ENCODE measurements at regions not wholly inside any gene's neighbourhood (a gene's known extent, or its start where the extent isn't known, plus 50 kb on each side); places are given as distances from the start of the nearest gene placed in this dataset.

- intact Hi-C loops (cut with DNase I) = no loop called here
- no peaks in the 10 kb centered on the region for H3K9me3 ChIP-seq
- no peak for DNase-seq (ENCODE audit: extremely low spot score in 2 of 2)
These were observed 211.6 kb downstream of the TRIB2 start for GRCh38 chr2:12928197-12928774.

GRCh38 chr2:12928775-12929401 lies 212.2 kb downstream of the TRIB2 start:
- H3K4me3 ChIP-seq = no peak overlapping the region
- H3K27ac ChIP-seq = no peak overlapping the region
- peaks cover 25% of the 10 kb centered on the region for H3K4me1 ChIP-seq
- no peaks in the 10 kb centered on the region for H3K9me3 ChIP-seq
- no peaks in the 10 kb centered on the region for H3K27me3 ChIP-seq
- no peak for DNase-seq (ENCODE audit: extremely low spot score in 2 of 2)
- no peaks in the 10 kb centered on the region for H3K36me3 ChIP-seq
- TF ChIP-seq POLR2A (IDR thresholded peaks at IDR 0.05) (no peak), POLR2AphosphoS5 (IDR thresholded peaks at IDR 0.05; ENCODE audit: insufficient read depth in 1 of 2, low read depth in 1 of 2) (no peak), CTCF (IDR thresholded peaks at IDR 0.05) (no peak)
- intact Hi-C loops (cut with DNase I) = no loop called here

More at GRCh38 chr2:12928197-12928774, 211.6 kb downstream of the TRIB2 start:
- H3K4me3 ChIP-seq = no peak overlapping the region
- TF ChIP-seq POLR2AphosphoS5 (IDR thresholded peaks at IDR 0.05; ENCODE audit: insufficient read depth in 1 of 2, low read depth in 1 of 2) (no peak), CTCF (IDR thresholded peaks at IDR 0.05) (no peak), POLR2A (IDR thresholded peaks at IDR 0.05) (no peak)
- H3K27me3 ChIP-seq = no peaks in the 10 kb centered on the region
- no peak overlapping the region for H3K27ac ChIP-seq
- peaks cover 25% of the 10 kb centered on the region for H3K4me1 ChIP-seq
- H3K36me3 ChIP-seq = no peaks in the 10 kb centered on the region

- H3K9me3 ChIP-seq = no peaks in the 10 kb centered on the region
- intact Hi-C loops (cut with DNase I) = loop anchor here (5.0 to 10.0 kb wide), 2 partner anchors 207 to 1065 kb away; no protein-coding TSS in a partner anchor
- H3K27ac ChIP-seq = no peak overlapping the region
- TF ChIP-seq CTCF (IDR thresholded peaks at IDR 0.05) = no peak
- TF ChIP-seq POLR2AphosphoS5 (IDR thresholded peaks at IDR 0.05; ENCODE audit: insufficient read depth in 1 of 2, low read depth in 1 of 2) = no peak
- TF ChIP-seq POLR2A (IDR thresholded peaks at IDR 0.05) = no peak
- H3K4me1 ChIP-seq = peaks cover 25% of the 10 kb centered on the region
- no peak overlapping the region for H3K4me3 ChIP-seq
- H3K27me3 ChIP-seq = no peaks in the 10 kb centered on the region
- no peak for DNase-seq (ENCODE audit: extremely low spot score in 2 of 2)
- H3K36me3 ChIP-seq = no peaks in the 10 kb centered on the region
These were observed 213.0 kb downstream of the TRIB2 start for GRCh38 chr2:12929758-12930157.

GRCh38 chr2:12930391-12930790 lies 213.7 kb downstream of the TRIB2 start:
- Histone ChIP-seq H3K27ac (no peak overlapping the region), H3K27me3 (no peaks in the 10 kb centered on the region), H3K4me3 (no peak overlapping the region), H3K36me3 (no peaks in the 10 kb centered on the region), H3K9me3 (no peaks in the 10 kb centered on the region), H3K4me1 (peaks cover 25% of the 10 kb centered on the region)
- TF ChIP-seq POLR2A (IDR thresholded peaks at IDR 0.05) (no peak), CTCF (IDR thresholded peaks at IDR 0.05) (no peak), POLR2AphosphoS5 (IDR thresholded peaks at IDR 0.05; ENCODE audit: insufficient read depth in 1 of 2, low read depth in 1 of 2) (no peak)
- no peak for DNase-seq (ENCODE audit: extremely low spot score in 2 of 2)
- intact Hi-C loops (cut with DNase I) = loop anchor here (5.0 to 10.0 kb wide), 2 partner anchors 208 to 1066 kb away; no protein-coding TSS in a partner anchor

All from vagina (tissue), 2 donors.